ENCODE measurements at regions not wholly inside any gene's neighbourhood (a gene's known extent, or its start where the extent isn't known, plus 50 kb on each side); places are given as distances from the start of the nearest gene placed in this dataset.

DNA sequence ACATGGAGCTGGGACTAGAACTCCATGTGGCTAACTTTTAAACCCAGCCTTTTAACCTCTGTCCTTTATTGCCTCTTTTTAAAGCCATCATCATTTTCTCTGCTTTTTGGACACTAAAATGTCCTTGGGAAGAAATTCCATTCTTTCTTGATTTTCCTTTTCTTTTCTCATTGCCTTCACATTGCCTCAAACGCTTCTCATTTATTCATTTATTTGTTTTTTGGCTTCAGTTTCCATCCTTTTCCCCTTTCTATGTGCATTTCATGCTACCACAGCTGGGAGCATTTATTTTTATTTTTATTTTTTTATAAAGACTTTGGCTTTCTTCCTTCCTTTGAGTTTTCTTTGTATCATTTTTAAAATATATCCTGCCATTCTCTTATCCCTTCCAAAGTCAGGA lies 212.2 kb downstream of the DACT1 start:
- TF ChIP-seq, protein P1, sequence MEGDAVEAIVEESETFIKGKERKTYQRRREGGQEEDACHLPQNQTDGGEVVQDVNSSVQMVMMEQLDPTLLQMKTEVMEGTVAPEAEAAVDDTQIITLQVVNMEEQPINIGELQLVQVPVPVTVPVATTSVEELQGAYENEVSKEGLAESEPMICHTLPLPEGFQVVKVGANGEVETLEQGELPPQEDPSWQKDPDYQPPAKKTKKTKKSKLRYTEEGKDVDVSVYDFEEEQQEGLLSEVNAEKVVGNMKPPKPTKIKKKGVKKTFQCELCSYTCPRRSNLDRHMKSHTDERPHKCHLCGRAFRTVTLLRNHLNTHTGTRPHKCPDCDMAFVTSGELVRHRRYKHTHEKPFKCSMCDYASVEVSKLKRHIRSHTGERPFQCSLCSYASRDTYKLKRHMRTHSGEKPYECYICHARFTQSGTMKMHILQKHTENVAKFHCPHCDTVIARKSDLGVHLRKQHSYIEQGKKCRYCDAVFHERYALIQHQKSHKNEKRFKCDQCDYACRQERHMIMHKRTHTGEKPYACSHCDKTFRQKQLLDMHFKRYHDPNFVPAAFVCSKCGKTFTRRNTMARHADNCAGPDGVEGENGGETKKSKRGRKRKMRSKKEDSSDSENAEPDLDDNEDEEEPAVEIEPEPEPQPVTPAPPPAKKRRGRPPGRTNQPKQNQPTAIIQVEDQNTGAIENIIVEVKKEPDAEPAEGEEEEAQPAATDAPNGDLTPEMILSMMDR (optimal IDR thresholded peaks at IDR 0.05 in 1 of 3, IDR thresholded peaks at IDR 0.05 in 1 of 3, conservative IDR thresholded peaks at IDR 0.05 in 1 of 3; ENCODE audit: extremely low read depth in 1 of 3, insufficient read depth in 2 of 3, low read length in 3 of 3) = no peak
- no peak for TF ChIP-seq EZH2 (IDR thresholded peaks at IDR 0.05; ENCODE audit: low read length)

All from keratinocyte (primary cell).